Epidermal melanocyte (primary cell): ENCODE measurements at regions not wholly inside any gene's neighbourhood (a gene's known extent, or its start where the extent isn't known, plus 50 kb on each side); places are given as distances from the start of the nearest gene placed in this dataset.
"Not testable (repeated sequence)": the region's sequence is repeated elsewhere in the genome, so short reads cannot be mapped to it uniquely, and the experiment has no call there.

ENCODE experiments used
- DNase-seq: peaks from one replicate; pipeline ENCODE4 v3.0.0; 2011; ENCODE audit warnings: low spot score; ENCODE audit not compliant: insufficient read length

GRCh38 chr1:172717722-172718465, 59.0 kb downstream of the FASLG start:
- no peak for DNase-seq

GRCh38 chr1:172719066-172719627, 60.2 kb downstream of the FASLG start:
- DNase-seq, result no peak

GRCh38 chr1:172719694-172720138, 60.8 kb downstream of the FASLG start:
- DNase-seq, result no peak

GRCh38 chr1:172720339-172720738, 61.4 kb downstream of the FASLG start:
- no peak for DNase-seq

GRCh38 chr1:172723251-172723650, 64.3 kb downstream of the FASLG start:
- no peak for DNase-seq

- DNase-seq, result no peak
Measured at GRCh38 chr1:172724232-172724631, 65.3 kb downstream of the FASLG start.

GRCh38 chr1:172724765-172725613, 66.1 kb downstream of the FASLG start:
- DNase-seq, result no peak

- no peak for DNase-seq
Measured at GRCh38 chr1:172726740-172727139, 67.8 kb downstream of the FASLG start.

- no peak for DNase-seq
Measured at GRCh38 chr1:172727275-172727857, 68.5 kb downstream of the FASLG start.

- DNase-seq, result no peak
Measured at GRCh38 chr1:172727956-172728603, 69.2 kb downstream of the FASLG start.

GRCh38 chr1:172728705-172729104, 69.8 kb downstream of the FASLG start:
- DNase-seq, result not testable (repeated sequence)

GRCh38 chr1:172732427-172732826, 73.5 kb downstream of the FASLG start:
- DNase-seq, result no peak

- no peak for DNase-seq
Measured at GRCh38 chr1:172733815-172734214, 74.9 kb downstream of the FASLG start.

GRCh38 chr1:172738389-172738788, 79.5 kb downstream of the FASLG start:
- DNase-seq, result no peak

GRCh38 chr1:172742599-172743500, 83.9 kb downstream of the FASLG start:
- DNase-seq, result no peak

- DNase-seq, result peak; percentile 46
Measured at GRCh38 chr1:172745014-172745413, 86.1 kb downstream of the FASLG start.

- peak; percentile 57 for DNase-seq
Measured at GRCh38 chr1:172746091-172746949, 87.4 kb downstream of the FASLG start.

GRCh38 chr1:172748201-172748600, 89.3 kb downstream of the FASLG start:
- DNase-seq, result no peak

- no peak for DNase-seq
Measured at GRCh38 chr1:172751683-172752082, 92.8 kb downstream of the FASLG start.
